HCT116 (cell line): ENCODE measurements at regions not wholly inside any gene's neighbourhood (a gene's known extent, or its start where the extent isn't known, plus 50 kb on each side); places are given as distances from the start of the nearest gene placed in this dataset.

Source experiments
- ATAC-seq: fragments of 200-7000 bp; cut with Tn5 transposase; 2 replicates; pipeline ENCODE4 v1.9.1; 2020; ENCODE audit warnings: mild to moderate bottlenecking, moderate library complexity
- BruUV-seq: library from RNA; stranded (reverse); fragments of 400-500 nt; replicated peaks from 2 replicates; lab custom pipeline; 2021; lab: Mats Ljungman, UMichigan
- CTCF ChIA-PET: fragments of 300-600 bp; sonication (Branson Sonifier 250); formaldehyde crosslinking; loops from one replicate; lab custom pipeline; 2021; ENCODE audit warnings: antibody characterized with exemption; lab: Charles Lee
- POLR2A ChIA-PET: fragments of 300-600, 350-600 bp; sonication (Branson Sonifier 250); formaldehyde crosslinking; loops from one replicate; lab custom pipeline; 2021; ENCODE audit warnings: antibody characterized with exemption; lab: Charles Lee
- RAD21 ChIA-PET, 2 experiments: fragments of 300-600 bp; sonication (Branson Sonifier 250); formaldehyde crosslinking; loops; one replicate each; lab custom pipeline; 2023; ENCODE audit warnings: low total read pairs in 2 of 2; ENCODE audit not compliant: uncharacterized antibody in 2 of 2, unreplicated experiment in 2 of 2, low non-redundant PET in 1 of 2; lab: Charles Lee
- DNase-seq: peaks from one replicate; pipeline ENCODE4 v3.0.0-alpha.2; 2010; ENCODE audit warnings: low read depth, low spot score
- H2AFZ ChIP-seq: fragments of 200-600 bp; shearing (Covaris generic), sonication (generic); 2 replicates; pipeline ENCODE4 v1.6.1; 2017; ENCODE audit warnings: low read depth, mixed run types, mixed read lengths, antibody characterized with exemption, low read length; ENCODE audit not compliant: poor library complexity, severe bottlenecking
- H3K27ac ChIP-seq: 2 replicates; pipeline ENCODE4 v1.5.1; 2012; ENCODE audit warnings: low read depth, low read length
- H3K27me3 ChIP-seq: fragments of 200-600 bp; sonication (generic); 2 replicates; pipeline ENCODE4 v1.6.1; 2016; ENCODE audit warnings: mixed run types, low read length, mixed read lengths; ENCODE audit not compliant: insufficient read depth
- H3K36me3 ChIP-seq, 2 experiments: fragments of 200-500 bp in 1 of 2; fragments of 200-600 bp in 1 of 2; sonication (Bioruptor generic) in 1 of 2; sonication (generic) in 1 of 2; 2 replicates each; pipeline versions ENCODE4 v1.5.1 to v1.6.1; 2014 to 2016; ENCODE audit warnings: low read length in 2 of 2, inconsistent platforms in 1 of 2, mixed read lengths in 1 of 2, mixed run types in 1 of 2; ENCODE audit not compliant: insufficient read depth in 2 of 2, control insufficient read depth in 1 of 2
- H3K4me1 ChIP-seq, 2 experiments: fragments of 200-600 bp in 1 of 2; sonication (generic) in 1 of 2; 2 replicates each; pipeline versions ENCODE4 v1.5.1 to v1.6.1; 2012 to 2017; ENCODE audit warnings: low read length in 2 of 2, inconsistent platforms in 1 of 2, mild to moderate bottlenecking in 1 of 2, mixed read lengths in 1 of 2, mixed run types in 1 of 2, moderate library complexity in 1 of 2; ENCODE audit not compliant: insufficient read depth in 2 of 2, control insufficient read depth in 1 of 2
- H3K4me2 ChIP-seq: fragments of 200-600 bp; sonication (generic); 2 replicates; pipeline ENCODE4 v1.6.1; 2017; ENCODE audit warnings: mixed run types, low read length, mixed read lengths
- H3K4me3 ChIP-seq, 2 experiments: fragments of 200-600 bp in 1 of 2; sonication (generic) in 1 of 2; replicated peaks in 1 of 2; 2 replicates each; pipeline ENCODE4 v1.5.1; 2011 to 2016; ENCODE audit warnings: low read length in 2 of 2, control low read depth in 1 of 2, low read depth in 1 of 2, mild to moderate bottlenecking in 1 of 2, mixed read lengths in 1 of 2, mixed run types in 1 of 2
- H3K79me2 ChIP-seq: fragments of 200-600 bp; sonication (generic); 2 replicates; pipeline ENCODE4 v1.6.1; 2017; ENCODE audit warnings: mild to moderate bottlenecking, mixed run types, low read length, moderate library complexity, mixed read lengths; ENCODE audit not compliant: insufficient read depth
- H3K9ac ChIP-seq: fragments of 200-600 bp; sonication (generic); 2 replicates; pipeline ENCODE4 v1.6.1; 2016; ENCODE audit warnings: low read length, mixed read lengths
- H3K9me2 ChIP-seq: fragments of 200-600 bp; sonication (generic), shearing (Covaris generic); 2 replicates; pipeline ENCODE4 v1.6.1; 2017; ENCODE audit warnings: mixed run types, mild to moderate bottlenecking, moderate library complexity; ENCODE audit not compliant: insufficient read depth
- H3K9me3 ChIP-seq, 2 experiments: fragments of 200-500 bp in 1 of 2; fragments of 200-600 bp in 1 of 2; sonication (Bioruptor generic) in 1 of 2; sonication (generic) in 1 of 2; 2 replicates each; pipeline ENCODE4 v1.6.1; 2014 to 2017; ENCODE audit warnings: low read length in 2 of 2, mixed read lengths in 2 of 2, inconsistent platforms in 1 of 2, low read depth in 1 of 2, mild to moderate bottlenecking in 1 of 2, mixed run types in 1 of 2, moderate library complexity in 1 of 2; ENCODE audit not compliant: control insufficient read depth in 1 of 2, insufficient read depth in 1 of 2
- H4K20me1 ChIP-seq: fragments of 200-600 bp; sonication (generic), shearing (Covaris generic); 2 replicates; pipeline ENCODE4 v1.6.1; 2017; ENCODE audit warnings: mixed run types, mild to moderate bottlenecking, moderate library complexity; ENCODE audit not compliant: insufficient read depth
- EGR1 ChIP-seq: IDR thresholded peaks from 2 replicates; pipeline ENCODE4 v1.6.1; 2012; ENCODE audit warnings: low read depth
- ELF1 ChIP-seq: IDR thresholded peaks from 2 replicates; pipeline ENCODE4 v1.6.1; 2012; ENCODE audit warnings: low read depth, borderline replicate concordance
- FOSL1 ChIP-seq: IDR thresholded peaks from 2 replicates; pipeline ENCODE4 v1.6.1; 2012; ENCODE audit warnings: low read depth
- REST ChIP-seq: IDR thresholded peaks from 2 replicates; pipeline ENCODE4 v1.6.1; 2012; ENCODE audit warnings: low read depth
- SP1 ChIP-seq: IDR thresholded peaks from 2 replicates; pipeline ENCODE4 v1.6.1; 2012; ENCODE audit warnings: low read depth
- SRF ChIP-seq: IDR thresholded peaks from 2 replicates; pipeline ENCODE4 v1.6.1; 2012; ENCODE audit warnings: low read depth
- ZFX ChIP-seq: fragments of 450-650 bp; IDR thresholded peaks from 2 replicates; pipeline ENCODE4 v1.6.1; 2017
- intact Hi-C: fragments of 100-400 bp; cut with micrococcal nuclease; formaldehyde crosslinking; loops from 2 replicates; pipeline ENCODE4 v1.10.0; 2022

- CTCF ChIA-PET, result no interaction called here
- ATAC-seq, result no peak
Measured at GRCh38 chr9:636931-637591, 204.4 kb upstream of the DMRT1 start.

More at GRCh38 chr9:636931-637591, 204.4 kb upstream of the DMRT1 start:
- DNase-seq, result no peak
- no peak overlapping the region for H3K4me2 ChIP-seq
- H2AFZ ChIP-seq, result no peak overlapping the region
- no peaks in the 10 kb centered on the region for H3K79me2 ChIP-seq
- POLR2A ChIA-PET, result no interaction called here
- no peak overlapping the region for H3K9ac ChIP-seq
- BruUV-seq, result no TSS peak
- no peaks in the 10 kb centered on the region for H3K4me1 ChIP-seq
- no peak for TF ChIP-seq ELF1
- TF ChIP-seq EGR1, result no peak
- no peak for TF ChIP-seq REST
- TF ChIP-seq SRF, result no peak
- TF ChIP-seq FOSL1, result no peak
- TF ChIP-seq SP1, result no peak
- TF ChIP-seq ZFX, result no peak
- TF ChIP-seq, all 23 proteins: peak for 0
- RAD21 ChIA-PET, result no interaction called here
- no peaks in the 10 kb centered on the region for H3K36me3 ChIP-seq
- no peaks in the 10 kb centered on the region; a peak in 1 of 4 replicates for H3K9me3 ChIP-seq
- H3K27me3 ChIP-seq, result no peaks in the 10 kb centered on the region
- H3K4me3 ChIP-seq, result no peak overlapping the region
- H3K27ac ChIP-seq, result no peak overlapping the region
- no peaks in the 10 kb centered on the region for H3K9me2 ChIP-seq
- no peaks in the 10 kb centered on the region for H4K20me1 ChIP-seq
- intact Hi-C loops, result no loop called here
